ENCODE measurements at regions not wholly inside any gene's neighbourhood (a gene's known extent, or its start where the extent isn't known, plus 50 kb on each side); places are given as distances from the start of the nearest gene placed in this dataset.

GRCh38 chr10:111923032-111923431, 260.5 kb downstream of the GPAM start:
- DNase-seq (ENCODE audit: low read depth), result no peak

GRCh38 chr10:111926286-111926685, 257.3 kb downstream of the GPAM start:
- DNase-seq (ENCODE audit: low read depth), result no peak

DNA sequence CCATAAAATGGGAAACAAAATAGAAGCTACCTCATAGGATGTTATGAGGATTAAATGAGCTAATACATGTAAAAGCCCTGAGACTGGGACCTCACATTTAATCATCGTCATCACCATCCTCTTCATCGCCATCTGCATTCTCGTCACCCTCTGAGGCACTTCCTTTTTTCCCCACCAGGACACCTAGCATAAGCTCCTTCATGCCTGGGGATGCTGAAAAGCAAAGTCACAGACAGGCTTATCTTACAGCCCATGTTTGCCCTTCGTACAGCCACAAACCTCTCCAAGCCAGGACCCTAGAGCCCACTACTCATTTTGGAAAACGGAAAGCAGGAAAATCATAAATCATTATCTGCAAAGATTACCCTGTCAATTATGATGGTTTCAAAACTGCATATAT, 249.6 kb downstream of the GPAM start:
- no peak for DNase-seq (ENCODE audit: low read depth)

DNA sequence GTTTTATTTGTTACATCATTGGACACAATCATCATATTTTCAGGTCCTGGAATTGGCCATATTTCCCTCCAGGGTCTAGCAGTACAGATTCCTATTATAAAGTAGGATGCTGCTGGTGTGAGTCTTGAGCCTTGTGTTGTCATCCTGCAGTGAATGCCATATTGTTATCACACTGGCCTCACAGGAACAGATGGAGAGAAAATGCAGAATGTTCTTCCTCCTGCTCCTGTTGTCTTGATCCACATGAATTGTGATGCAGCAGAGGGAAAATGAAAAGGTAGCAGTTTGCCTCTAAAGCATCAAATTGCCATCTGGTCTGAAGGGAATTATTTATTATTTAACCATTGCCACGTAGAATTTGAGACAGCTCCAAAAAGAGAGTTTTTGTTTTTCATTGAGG, 248.6 kb downstream of the GPAM start:
- no peak for DNase-seq (ENCODE audit: low read depth)

GRCh38 chr10:111936143-111936542, 247.4 kb downstream of the GPAM start:
- no peak for DNase-seq (ENCODE audit: low read depth)

- no peak for DNase-seq (ENCODE audit: low read depth)
Observed at GRCh38 chr10:111944331-111944730, 239.2 kb downstream of the GPAM start.

DNA sequence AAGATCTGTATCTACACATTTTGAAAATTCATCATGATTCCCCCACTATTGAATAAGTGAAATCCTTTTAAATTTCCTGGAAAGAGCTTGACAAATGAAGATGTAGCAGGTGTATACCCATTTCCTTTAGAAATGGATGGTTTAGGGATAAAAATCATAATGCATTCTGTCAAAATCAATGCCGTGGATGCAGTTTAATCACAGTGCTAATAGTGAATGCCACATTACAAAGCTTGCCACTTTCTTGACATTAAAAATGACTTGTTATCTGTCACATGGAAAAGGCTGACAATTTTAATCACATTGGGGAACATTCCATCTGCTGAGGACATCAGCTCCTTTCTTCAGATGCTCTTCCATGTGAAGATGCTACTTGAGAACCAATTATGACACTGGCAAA, 229.6 kb downstream of the GPAM start:
- DNase-seq (ENCODE audit: low read depth), result no peak

- no peak for DNase-seq (ENCODE audit: low read depth)
Observed at GRCh38 chr10:111954386-111954785, 229.2 kb downstream of the GPAM start.

- no peak for DNase-seq (ENCODE audit: low read depth)
Observed at GRCh38 chr10:111956841-111957240, 226.7 kb downstream of the GPAM start.

DNA sequence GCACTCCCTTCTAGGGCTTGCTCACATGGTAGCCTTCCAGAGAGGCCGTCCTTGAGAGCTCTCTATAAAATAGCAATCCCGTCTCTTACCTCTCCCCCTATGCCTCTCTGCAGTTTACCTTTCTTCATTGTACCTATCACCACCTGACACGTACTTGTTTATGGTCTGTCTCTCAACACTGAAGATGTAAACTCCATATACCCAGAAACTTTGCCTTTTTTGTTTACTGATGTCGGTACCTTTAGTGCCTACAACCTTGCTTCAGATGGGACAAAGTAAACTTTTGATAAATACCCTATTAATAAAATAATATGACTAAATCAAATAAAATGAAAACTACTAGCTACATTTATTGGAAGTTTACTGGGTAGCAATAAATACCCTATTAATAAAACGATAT, 220.6 kb downstream of the GPAM start:
- DNase-seq (ENCODE audit: low read depth), result no peak

GRCh38 chr10:111967116-111967515, 216.4 kb downstream of the GPAM start:
- no peak for DNase-seq (ENCODE audit: low read depth)

GRCh38 chr10:111967547-111967946, 216.0 kb downstream of the GPAM start:
- DNase-seq (ENCODE audit: low read depth), result no peak

DNA sequence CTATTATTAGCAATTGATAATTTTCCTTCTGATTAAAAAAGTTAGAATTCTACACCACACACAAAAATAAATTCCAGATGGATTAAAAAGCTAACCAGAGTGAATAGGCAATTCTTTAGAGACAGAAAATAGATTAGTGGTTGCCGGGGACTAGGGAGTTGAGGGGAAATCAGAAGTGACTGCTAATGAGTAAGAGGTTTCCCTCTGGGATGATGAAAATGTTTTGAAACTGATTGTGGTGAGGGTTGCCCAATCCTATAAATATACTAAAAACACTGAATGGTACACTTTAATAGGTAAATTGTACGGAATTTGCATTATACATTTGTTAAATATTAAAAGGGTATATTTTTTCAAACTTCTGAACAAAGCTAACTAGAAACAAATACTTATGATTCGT, 214.9 kb downstream of the GPAM start:
- DNase-seq (ENCODE audit: low read depth), result no peak

DNA sequence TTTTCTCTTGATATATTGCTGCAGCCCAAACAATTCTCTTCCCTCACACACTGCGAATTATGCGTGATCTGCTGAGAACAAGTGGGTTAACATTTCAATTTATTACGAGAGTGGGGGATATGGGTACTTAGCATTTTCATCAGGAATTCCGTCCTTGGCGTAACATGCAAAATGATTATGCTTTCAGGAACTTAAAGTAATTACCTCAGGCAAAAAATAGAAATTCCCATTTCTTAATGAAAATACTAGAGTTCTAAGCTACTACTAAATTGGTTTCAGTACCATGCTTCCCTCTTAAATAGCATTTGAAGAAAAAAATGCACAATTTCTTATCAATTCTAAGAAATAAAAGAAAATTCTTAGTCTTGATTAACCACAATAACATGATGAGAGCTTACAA, 213.5 kb downstream of the GPAM start:
- no peak for DNase-seq (ENCODE audit: low read depth)

DNA sequence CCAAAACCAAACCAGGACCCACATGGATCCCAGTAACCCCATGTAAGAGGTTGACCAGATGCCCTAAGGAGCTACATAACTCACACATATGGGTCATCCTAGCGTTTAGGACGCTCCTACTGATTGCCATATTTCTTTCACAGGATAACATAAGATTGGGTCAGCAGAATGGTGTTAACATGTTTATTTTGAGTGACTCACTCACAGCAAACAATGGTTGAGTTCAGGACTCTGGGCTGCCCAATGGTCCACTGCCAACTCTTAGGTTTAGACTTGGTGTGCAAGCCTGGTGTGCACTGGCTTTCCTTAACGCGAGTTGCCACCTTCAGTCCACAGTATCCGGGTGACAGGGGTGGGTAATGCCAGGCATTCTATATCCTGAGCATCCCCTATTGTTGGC, 211.5 kb downstream of the GPAM start:
- DNase-seq (ENCODE audit: low read depth), result no peak

GRCh38 chr10:111973306-111973705, 210.3 kb downstream of the GPAM start:
- no peak for DNase-seq (ENCODE audit: low read depth)

GRCh38 chr10:111973826-111974225, 209.7 kb downstream of the GPAM start:
- no peak for DNase-seq (ENCODE audit: low read depth)

DNA sequence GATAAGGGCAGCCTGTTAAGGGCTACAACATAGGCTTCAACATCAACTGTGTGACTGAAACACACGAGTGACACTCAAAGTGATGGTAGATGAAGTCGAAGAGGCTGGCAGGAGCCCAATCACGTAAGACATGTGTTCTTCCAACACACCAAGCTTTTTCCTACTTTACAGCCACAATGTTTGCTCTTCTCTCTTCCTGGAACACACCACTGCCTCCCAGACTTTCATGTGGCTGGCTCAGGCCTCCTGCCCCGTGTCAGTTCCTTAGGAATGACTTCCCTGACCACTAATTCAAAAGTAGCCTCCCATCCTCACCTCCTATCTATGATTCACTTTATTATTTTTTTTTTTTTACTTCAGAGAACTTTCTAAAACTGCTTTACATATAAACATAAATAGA, 209.2 kb downstream of the GPAM start:
- DNase-seq (ENCODE audit: low read depth), result no peak

DNA sequence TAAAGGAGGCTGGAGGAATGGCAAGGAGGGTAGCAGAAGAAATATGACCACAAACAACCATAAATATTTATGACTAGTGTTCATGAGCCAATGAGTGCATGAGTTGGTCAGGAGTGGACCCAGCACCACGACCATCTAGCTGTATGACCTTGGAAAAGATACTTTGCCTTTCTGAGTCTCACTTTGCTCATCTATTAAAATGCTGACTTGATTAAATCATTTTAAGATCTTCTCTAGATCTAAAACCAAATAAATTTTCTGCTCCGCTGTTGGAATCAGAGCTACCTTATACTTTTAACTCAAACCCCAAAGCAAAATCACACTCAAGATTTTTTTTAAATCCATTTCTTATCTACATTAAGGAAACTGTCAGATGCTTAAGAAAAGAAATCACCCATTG, 207.0 kb downstream of the GPAM start:
- DNase-seq (ENCODE audit: low read depth), result no peak

- DNase-seq (ENCODE audit: low read depth), result no peak
Observed at GRCh38 chr10:111984057-111984456, 199.5 kb downstream of the GPAM start.

- no peak for DNase-seq (ENCODE audit: low read depth)
Observed at GRCh38 chr10:111986079-111986478, 197.5 kb downstream of the GPAM start.

GRCh38 chr10:111988646-111989045, 194.9 kb downstream of the GPAM start:
- DNase-seq (ENCODE audit: low read depth), result no peak

GRCh38 chr10:111989136-111989911, 194.2 kb downstream of the GPAM start:
- no peak for DNase-seq (ENCODE audit: low read depth)

- no peak for DNase-seq (ENCODE audit: low read depth)
Observed at GRCh38 chr10:111990734-111991133, 192.8 kb downstream of the GPAM start.
